ENCODE measurements at regions not wholly inside any gene's neighbourhood (a gene's known extent, or its start where the extent isn't known, plus 50 kb on each side); places are given as distances from the start of the nearest gene placed in this dataset.

DNA sequence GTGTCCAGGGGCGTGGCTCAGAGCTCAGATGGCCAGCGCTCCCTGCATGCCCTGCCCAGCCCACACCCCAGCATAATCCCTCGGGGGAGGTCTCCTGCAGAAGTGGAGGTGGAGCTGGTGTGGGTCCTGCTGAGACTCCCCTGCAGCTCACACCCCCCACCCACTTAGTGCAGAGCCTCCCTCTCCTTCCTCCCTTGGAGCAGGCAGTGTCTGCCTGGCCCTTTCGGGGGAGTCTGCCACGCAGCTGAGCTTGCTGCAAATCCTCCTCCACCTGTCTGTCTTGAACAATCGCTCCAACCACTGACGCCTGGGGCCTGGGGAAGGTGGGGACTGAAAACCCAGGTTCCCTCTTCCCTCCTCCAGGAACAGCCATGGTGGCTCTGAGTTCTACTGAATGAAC, 219.7 kb upstream of the PPP2R2D start:
- H3K4me1 Mint-ChIP-seq (ENCODE audit: unreplicated experiment), result no peaks in the 10 kb centered on the region
- peaks cover 25% of the 10 kb centered on the region for H3K9me3 Mint-ChIP-seq (ENCODE audit: unreplicated experiment)
- H3K36me3 Mint-ChIP-seq (ENCODE audit: unreplicated experiment), result no peaks in the 10 kb centered on the region

DNA sequence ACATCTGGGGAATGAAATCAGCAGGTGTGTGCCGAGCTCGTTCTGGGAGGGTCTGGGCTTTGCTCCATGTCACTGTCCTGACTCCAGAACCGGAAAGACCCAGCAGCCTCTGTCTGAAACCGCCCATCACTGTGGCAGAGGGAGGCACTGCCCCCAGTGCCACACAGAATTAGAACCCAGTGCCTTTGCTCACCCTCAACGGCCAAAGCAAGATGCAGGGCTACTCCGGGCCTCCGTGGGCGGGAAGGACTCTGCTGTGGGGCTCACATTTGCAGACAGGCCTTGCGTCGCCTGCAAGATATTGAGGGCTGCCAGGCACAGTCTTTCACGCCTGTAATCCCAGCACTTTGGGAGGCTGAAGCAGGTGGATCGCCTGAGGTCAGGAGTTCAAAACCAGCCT, 219.2 kb upstream of the PPP2R2D start:
- no peaks in the 10 kb centered on the region for H3K4me1 Mint-ChIP-seq (ENCODE audit: unreplicated experiment)
- no peak overlapping the region for H3K4me3 Mint-ChIP-seq (ENCODE audit: unreplicated experiment)
- H3K9me3 Mint-ChIP-seq (ENCODE audit: unreplicated experiment), result peaks cover 28% of the 10 kb centered on the region
- H3K27me3 Mint-ChIP-seq (ENCODE audit: unreplicated experiment), result no peaks in the 10 kb centered on the region
- TF ChIP-seq, protein P1, sequence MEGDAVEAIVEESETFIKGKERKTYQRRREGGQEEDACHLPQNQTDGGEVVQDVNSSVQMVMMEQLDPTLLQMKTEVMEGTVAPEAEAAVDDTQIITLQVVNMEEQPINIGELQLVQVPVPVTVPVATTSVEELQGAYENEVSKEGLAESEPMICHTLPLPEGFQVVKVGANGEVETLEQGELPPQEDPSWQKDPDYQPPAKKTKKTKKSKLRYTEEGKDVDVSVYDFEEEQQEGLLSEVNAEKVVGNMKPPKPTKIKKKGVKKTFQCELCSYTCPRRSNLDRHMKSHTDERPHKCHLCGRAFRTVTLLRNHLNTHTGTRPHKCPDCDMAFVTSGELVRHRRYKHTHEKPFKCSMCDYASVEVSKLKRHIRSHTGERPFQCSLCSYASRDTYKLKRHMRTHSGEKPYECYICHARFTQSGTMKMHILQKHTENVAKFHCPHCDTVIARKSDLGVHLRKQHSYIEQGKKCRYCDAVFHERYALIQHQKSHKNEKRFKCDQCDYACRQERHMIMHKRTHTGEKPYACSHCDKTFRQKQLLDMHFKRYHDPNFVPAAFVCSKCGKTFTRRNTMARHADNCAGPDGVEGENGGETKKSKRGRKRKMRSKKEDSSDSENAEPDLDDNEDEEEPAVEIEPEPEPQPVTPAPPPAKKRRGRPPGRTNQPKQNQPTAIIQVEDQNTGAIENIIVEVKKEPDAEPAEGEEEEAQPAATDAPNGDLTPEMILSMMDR (IDR thresholded peaks at IDR 0.05), result no peak
- no peaks in the 10 kb centered on the region for H3K36me3 Mint-ChIP-seq (ENCODE audit: unreplicated experiment)
- no peak overlapping the region for H3K27ac Mint-ChIP-seq (ENCODE audit: unreplicated experiment)
- DNase-seq (ENCODE audit: extremely low spot score, unreplicated experiment), result no peak

More for the DNA sequence above, 219.7 kb upstream of the PPP2R2D start:
- no peak overlapping the region for H3K4me3 Mint-ChIP-seq (ENCODE audit: unreplicated experiment)
- H3K27ac Mint-ChIP-seq (ENCODE audit: unreplicated experiment), result no peak overlapping the region
- TF ChIP-seq, protein P1 (IDR thresholded peaks at IDR 0.05), result no peak
- H3K27me3 Mint-ChIP-seq (ENCODE audit: unreplicated experiment), result no peaks in the 10 kb centered on the region
- DNase-seq (ENCODE audit: extremely low spot score, unreplicated experiment), result no peak

- no peak for DNase-seq (ENCODE audit: extremely low spot score, unreplicated experiment)
- Mint-ChIP-seq H3K4me1 (ENCODE audit: unreplicated experiment) (no peaks in the 10 kb centered on the region), H3K9me3 (ENCODE audit: unreplicated experiment) (peaks cover 28% of the 10 kb centered on the region), H3K4me3 (ENCODE audit: unreplicated experiment) (no peak overlapping the region), H3K27me3 (ENCODE audit: unreplicated experiment) (no peaks in the 10 kb centered on the region), H3K36me3 (ENCODE audit: unreplicated experiment) (no peaks in the 10 kb centered on the region), H3K27ac (ENCODE audit: unreplicated experiment) (no peak overlapping the region)
- TF ChIP-seq, protein P1 (IDR thresholded peaks at IDR 0.05), result no peak
These were observed 218.4 kb upstream of the PPP2R2D start for GRCh38 chr10:131682271-131682962.

DNA sequence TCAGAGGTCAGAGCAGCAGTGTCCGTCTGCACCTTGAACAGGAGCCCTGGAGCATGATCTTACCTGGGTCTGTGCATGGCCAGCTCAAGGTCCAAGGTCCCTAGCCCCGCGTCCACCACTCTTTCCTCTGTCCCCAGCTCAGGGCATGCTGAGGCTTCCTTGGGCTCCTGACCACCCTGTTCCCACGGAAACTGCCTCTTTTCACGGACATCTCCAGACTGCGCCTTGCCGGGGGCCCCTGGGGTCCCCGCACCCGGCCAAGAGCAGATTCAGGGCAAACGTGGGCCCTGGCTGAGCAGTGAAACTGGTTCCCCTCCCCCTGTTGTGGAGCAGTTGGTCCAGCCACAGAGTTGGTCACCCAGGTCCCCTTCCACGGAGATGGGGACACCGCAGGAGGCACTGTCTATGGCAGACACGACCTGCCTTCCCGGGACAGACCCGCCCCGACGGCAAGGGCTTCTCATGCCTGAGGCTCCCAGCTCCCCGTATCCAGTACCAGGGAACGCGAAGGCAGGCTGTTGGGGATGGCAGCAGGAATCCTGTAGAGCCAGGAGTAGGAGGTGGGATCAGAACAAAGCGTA, 217.4 kb upstream of the PPP2R2D start:
- no peaks in the 10 kb centered on the region for H3K27me3 Mint-ChIP-seq (ENCODE audit: unreplicated experiment)
- TF ChIP-seq, protein P1 (IDR thresholded peaks at IDR 0.05), result no peak
- H3K4me3 Mint-ChIP-seq (ENCODE audit: unreplicated experiment), result no peak overlapping the region
- H3K36me3 Mint-ChIP-seq (ENCODE audit: unreplicated experiment), result no peaks in the 10 kb centered on the region
- DNase-seq (ENCODE audit: extremely low spot score, unreplicated experiment), result no peak
- H3K27ac Mint-ChIP-seq (ENCODE audit: unreplicated experiment), result no peak overlapping the region
- no peaks in the 10 kb centered on the region for H3K4me1 Mint-ChIP-seq (ENCODE audit: unreplicated experiment)
- H3K9me3 Mint-ChIP-seq (ENCODE audit: unreplicated experiment), result peaks cover 28% of the 10 kb centered on the region

- TF ChIP-seq, protein P1 (IDR thresholded peaks at IDR 0.05), result no peak
- H3K27ac Mint-ChIP-seq (ENCODE audit: unreplicated experiment), result no peak overlapping the region
- no peaks in the 10 kb centered on the region for H3K4me1 Mint-ChIP-seq (ENCODE audit: unreplicated experiment)
- no peak for DNase-seq (ENCODE audit: extremely low spot score, unreplicated experiment)
- H3K4me3 Mint-ChIP-seq (ENCODE audit: unreplicated experiment), result no peak overlapping the region
- peaks cover 26% of the 10 kb centered on the region for H3K9me3 Mint-ChIP-seq (ENCODE audit: unreplicated experiment)
- H3K27me3 Mint-ChIP-seq (ENCODE audit: unreplicated experiment), result no peaks in the 10 kb centered on the region
- no peaks in the 10 kb centered on the region for H3K36me3 Mint-ChIP-seq (ENCODE audit: unreplicated experiment)
These were observed 216.9 kb upstream of the PPP2R2D start for GRCh38 chr10:131683941-131684340.

All from osteocyte (in vitro differentiated cells).